OCI-LY1 (cell line): ENCODE measurements at regions not wholly inside any gene's neighbourhood (a gene's known extent, or its start where the extent isn't known, plus 50 kb on each side); places are given as distances from the start of the nearest gene placed in this dataset.
"Not testable (repeated sequence)": the region's sequence is repeated elsewhere in the genome, so short reads cannot be mapped to it uniquely, and the experiment has no call there.

Experiments
- H2AFZ ChIP-seq: fragments of 200-600 bp; sonication (generic), shearing (Covaris generic); 2 replicates; pipeline ENCODE4 v1.6.0; 2014; ENCODE audit warnings: antibody characterized with exemption, mild to moderate bottlenecking, low read length
- H3F3A ChIP-seq: fragments of 200-600 bp; sonication (generic), shearing (Covaris generic); 2 replicates; pipeline ENCODE4 v1.6.0; 2014; ENCODE audit warnings: mild to moderate bottlenecking, antibody characterized with exemption, low read length, moderate library complexity; ENCODE audit not compliant: insufficient read depth
- H3K27ac ChIP-seq: fragments of 200-600 bp; sonication (generic); 2 replicates; pipeline ENCODE4 v1.5.1; 2014; ENCODE audit warnings: low read length, mixed run types, mild to moderate bottlenecking, low read depth; ENCODE audit not compliant: poor library complexity, severe bottlenecking
- H3K27me3 ChIP-seq: fragments of 200-600 bp; sonication (generic); 2 replicates; pipeline ENCODE4 v1.6.0; 2014; ENCODE audit warnings: antibody characterized with exemption, mild to moderate bottlenecking, low read length, moderate library complexity; ENCODE audit not compliant: insufficient read depth
- H3K36me3 ChIP-seq: fragments of 200-600 bp; sonication (generic); 2 replicates; pipeline ENCODE4 v1.6.1; 2014; ENCODE audit warnings: mild to moderate bottlenecking, antibody characterized with exemption, low read length, moderate library complexity, mixed read lengths; ENCODE audit not compliant: insufficient read depth
- H3K4me1 ChIP-seq: fragments of 200-600 bp; sonication (generic); 2 replicates; pipeline ENCODE4 v1.5.1; 2014; ENCODE audit warnings: mild to moderate bottlenecking, low read length, moderate library complexity; ENCODE audit not compliant: insufficient read depth, severe bottlenecking
- H3K4me2 ChIP-seq: fragments of 200-600 bp; sonication (generic), shearing (Covaris generic); 2 replicates; pipeline ENCODE4 v1.6.1; 2014; ENCODE audit warnings: low read length
- H3K4me3 ChIP-seq: fragments of 200-600 bp; sonication (generic); 2 replicates; pipeline ENCODE4 v1.5.1; 2014; ENCODE audit warnings: low read length, low read depth, mild to moderate bottlenecking, mixed read lengths; ENCODE audit not compliant: poor library complexity, severe bottlenecking
- H3K79me2 ChIP-seq: fragments of 200-600 bp; shearing (Covaris generic); 2 replicates; pipeline ENCODE4 v1.6.1; 2016; ENCODE audit warnings: mixed run types, low read length, mixed read lengths; ENCODE audit not compliant: insufficient read depth
- H3K9ac ChIP-seq: fragments of 200-600 bp; sonication (generic), shearing (Covaris generic); 2 replicates; pipeline ENCODE4 v1.6.1; 2014; ENCODE audit warnings: mild to moderate bottlenecking, low read length, mixed read lengths
- H3K9me2 ChIP-seq: fragments of 200-600 bp; sonication (generic), shearing (Covaris generic); 2 replicates; pipeline ENCODE4 v1.6.1; 2014; ENCODE audit warnings: low read depth, mild to moderate bottlenecking, low read length, mixed read lengths
- H3K9me3 ChIP-seq: fragments of 200-600 bp; shearing (Covaris generic); 2 replicates; pipeline ENCODE4 v1.6.1; 2014; ENCODE audit warnings: low read length, mixed read lengths
- H4K20me1 ChIP-seq: fragments of 200-600 bp; sonication (generic), shearing (Covaris generic); 2 replicates; pipeline ENCODE4 v1.6.0; 2016; ENCODE audit warnings: mild to moderate bottlenecking, low read length; ENCODE audit not compliant: insufficient read depth
- CTCF ChIP-seq: fragments of 200-600 bp; sonication (generic), shearing (Covaris generic); IDR thresholded peaks from 2 replicates; pipeline ENCODE4 v1.5.1; 2017; ENCODE audit warnings: mild to moderate bottlenecking, antibody characterized with exemption, low read length, moderate library complexity, mixed read lengths
- EZH2 ChIP-seq: fragments of 200-600 bp; sonication (generic), shearing (Covaris generic); IDR thresholded peaks from 2 replicates; pipeline ENCODE4 v1.8.0; 2017; ENCODE audit warnings: borderline replicate concordance, mixed run types, mild to moderate bottlenecking, antibody characterized with exemption, low read length, moderate library complexity, mixed read lengths

GRCh38 chr3:147089286-147089685, 317.1 kb downstream of the ZIC4 start:
- no peak overlapping the region for H3K27ac ChIP-seq
- no peaks in the 10 kb centered on the region for H3K27me3 ChIP-seq
- TF ChIP-seq CTCF (no peak), EZH2 (no peak)
- H4K20me1 ChIP-seq = peaks cover 2% of the 10 kb centered on the region; the same call in 1 of the 2 replicates
- H2AFZ ChIP-seq = no peak overlapping the region
- no peaks in the 10 kb centered on the region for H3K9me2 ChIP-seq
- no peak overlapping the region for H3K9ac ChIP-seq
- H3K9me3 ChIP-seq = no peaks in the 10 kb centered on the region
- H3K4me1 ChIP-seq = no peaks in the 10 kb centered on the region
- H3K36me3 ChIP-seq = no peaks in the 10 kb centered on the region
- no peaks in the 10 kb centered on the region for H3F3A ChIP-seq
- H3K4me3 ChIP-seq = no peak overlapping the region
- no peak overlapping the region for H3K4me2 ChIP-seq
- no peaks in the 10 kb centered on the region for H3K79me2 ChIP-seq

GRCh38 chr3:147059500-147059899, 346.8 kb downstream of the ZIC4 start:
- H3K27ac ChIP-seq, H3K4me2 ChIP-seq, H3K79me2 ChIP-seq, H3K9ac ChIP-seq, H3F3A ChIP-seq, H3K4me3 ChIP-seq, H4K20me1 ChIP-seq, H3K9me2 ChIP-seq, H3K4me1 ChIP-seq, H3K27me3 ChIP-seq, H3K9me3 ChIP-seq, H3K36me3 ChIP-seq, H2AFZ ChIP-seq: not testable (repeated sequence)

GRCh38 chr3:147049821-147050220, 356.5 kb downstream of the ZIC4 start:
- Histone ChIP-seq H3K9ac (no peak overlapping the region), H3K9me3 (no peaks in the 10 kb centered on the region), H3K79me2 (no peaks in the 10 kb centered on the region), H3K27me3 (no peaks in the 10 kb centered on the region), H3F3A (no peaks in the 10 kb centered on the region), H4K20me1 (no peaks in the 10 kb centered on the region), H3K4me1 (no peaks in the 10 kb centered on the region), H3K4me2 (no peak overlapping the region), H3K9me2 (no peaks in the 10 kb centered on the region), H3K36me3 (no peaks in the 10 kb centered on the region), H3K4me3 (no peak overlapping the region), H2AFZ (no peak overlapping the region), H3K27ac (no peak overlapping the region)
- TF ChIP-seq CTCF (no peak), EZH2 (no peak)

- Histone ChIP-seq H3K36me3 (no peaks in the 10 kb centered on the region), H3K79me2 (no peaks in the 10 kb centered on the region), H3F3A (no peaks in the 10 kb centered on the region), H3K9me2 (no peaks in the 10 kb centered on the region), H4K20me1 (no peaks in the 10 kb centered on the region), H3K4me2 (no peak overlapping the region), H3K27ac (no peak overlapping the region), H3K27me3 (no peaks in the 10 kb centered on the region), H3K9ac (no peak overlapping the region), H3K4me3 (no peak overlapping the region), H2AFZ (no peak overlapping the region), H3K9me3 (no peaks in the 10 kb centered on the region), H3K4me1 (no peaks in the 10 kb centered on the region)
- TF ChIP-seq EZH2 = no peak
- no peak for TF ChIP-seq CTCF
These were observed 357.0 kb downstream of the ZIC4 start for GRCh38 chr3:147049305-147049704.
